HG02759 (cell line): ENCODE measurements at regions not wholly inside any gene's neighbourhood (a gene's known extent, or its start where the extent isn't known, plus 50 kb on each side); places are given as distances from the start of the nearest gene placed in this dataset.

ENCODE experiments used
- ATAC-seq: cut with Tn5 transposase; IDR thresholded peaks from one replicate; pipeline ENCODE4 v1.9.1; 2021; ENCODE audit warnings: mild to moderate bottlenecking, moderate library complexity; ENCODE audit not compliant: unreplicated experiment

DNA sequence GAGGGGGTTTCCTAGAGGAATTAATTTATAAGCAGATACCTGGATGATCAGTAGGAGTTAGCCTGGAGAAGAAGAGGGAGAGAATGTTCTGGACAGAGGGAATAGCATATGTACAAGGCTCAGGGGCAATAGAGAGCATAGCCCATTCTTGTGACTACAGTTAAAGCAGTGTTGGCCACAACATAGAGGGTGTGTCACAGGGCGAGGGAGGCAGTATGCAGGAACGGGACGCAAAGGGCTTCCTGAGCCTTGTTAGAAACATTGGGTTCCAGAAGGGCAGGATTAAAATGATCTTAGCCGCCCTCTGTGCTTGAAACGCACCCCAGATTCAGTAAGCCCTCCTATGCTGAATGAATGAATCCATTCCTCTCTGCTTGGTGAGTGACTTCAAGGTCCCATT, 142.2 kb upstream of the PWP1 start:
- ATAC-seq = no peak

- ATAC-seq = no peak
These were observed 141.8 kb upstream of the PWP1 start for GRCh38 chr12:107543841-107544240.

DNA sequence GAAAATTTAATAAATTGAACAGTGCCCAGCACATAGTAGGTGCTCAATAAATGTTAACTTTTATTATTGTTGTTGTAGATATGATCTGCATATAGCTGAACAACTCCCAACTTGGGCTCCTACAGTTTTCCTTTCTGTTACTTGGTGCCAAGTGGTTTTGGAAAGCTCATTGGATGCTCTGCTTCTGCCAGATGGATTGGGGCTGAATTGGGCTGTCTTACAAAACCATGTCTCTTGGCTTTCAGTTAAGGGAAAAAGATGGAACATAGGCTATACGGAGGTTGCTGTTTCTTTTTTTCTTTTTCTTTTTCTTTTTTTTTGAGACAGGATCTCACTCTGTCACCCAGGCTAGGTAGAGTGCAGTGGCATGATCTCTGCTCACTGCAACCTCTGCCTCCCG, 140.7 kb upstream of the PWP1 start:
- ATAC-seq = no peak

- ATAC-seq = no peak
These were observed 139.8 kb upstream of the PWP1 start for GRCh38 chr12:107545737-107546353.

- ATAC-seq = no peak
These were observed 138.2 kb upstream of the PWP1 start for GRCh38 chr12:107547389-107547788.

- ATAC-seq = no peak
These were observed 135.7 kb upstream of the PWP1 start for GRCh38 chr12:107549651-107550480.

- ATAC-seq = no peak
These were observed 134.2 kb upstream of the PWP1 start for GRCh38 chr12:107551434-107551833.

GRCh38 chr12:107552263-107552662, 133.3 kb upstream of the PWP1 start:
- no peak for ATAC-seq

DNA sequence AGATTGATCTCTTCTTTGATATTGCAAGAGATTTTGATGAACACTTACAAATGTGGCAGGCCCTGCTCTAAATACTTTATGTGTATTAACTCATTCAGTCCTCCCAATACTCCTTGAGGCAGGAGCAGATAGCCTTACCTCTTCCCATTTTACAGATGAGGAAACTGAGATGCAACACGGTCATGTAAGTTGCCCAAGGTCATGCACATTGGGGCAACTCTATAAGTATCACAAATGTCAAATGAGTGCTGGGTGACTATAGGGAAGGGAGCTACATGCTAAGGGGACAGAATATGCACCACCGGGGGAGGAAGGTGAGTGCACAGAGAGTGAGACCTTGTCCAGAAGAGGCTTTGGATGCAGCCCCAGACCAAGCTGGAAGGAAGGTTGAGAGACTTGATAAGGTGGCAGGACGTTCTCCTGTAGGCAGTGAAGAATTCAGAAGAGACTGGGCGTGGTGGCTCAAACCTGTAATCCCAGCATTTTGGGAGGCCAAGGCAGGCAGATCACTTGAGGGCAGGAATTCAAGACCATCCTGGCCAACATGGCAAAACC, 132.3 kb upstream of the PWP1 start:
- no peak for ATAC-seq

- ATAC-seq = no peak
These were observed 130.7 kb upstream of the PWP1 start for GRCh38 chr12:107554941-107555340.

- no peak for ATAC-seq
These were observed 128.6 kb upstream of the PWP1 start for GRCh38 chr12:107557026-107557425.

- no peak for ATAC-seq
These were observed 128.0 kb upstream of the PWP1 start for GRCh38 chr12:107557589-107558100.

- no peak for ATAC-seq
These were observed 127.3 kb upstream of the PWP1 start for GRCh38 chr12:107558141-107558815.

- no peak for ATAC-seq
These were observed 126.7 kb upstream of the PWP1 start for GRCh38 chr12:107558816-107559382.

- no peak for ATAC-seq
These were observed 125.3 kb upstream of the PWP1 start for GRCh38 chr12:107560165-107560898.

DNA sequence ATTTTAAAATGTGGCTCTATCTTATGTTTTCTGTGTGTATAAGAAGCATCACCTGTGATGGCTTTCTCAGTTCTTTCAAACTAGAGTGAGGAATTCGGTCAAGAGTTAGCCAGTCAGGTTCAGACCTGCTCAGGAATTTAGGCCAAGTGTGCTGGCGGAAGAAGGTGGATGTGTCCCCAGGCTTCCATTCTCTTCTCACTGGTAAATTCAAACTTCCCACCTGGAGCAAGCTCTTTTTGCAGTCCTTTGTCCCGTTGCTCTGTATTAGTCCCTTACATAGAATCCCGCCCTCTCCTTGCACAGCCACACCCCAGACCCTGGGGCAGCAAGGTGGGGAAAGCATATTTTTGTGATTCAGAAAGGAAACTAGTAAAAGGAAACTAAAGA, 124.7 kb upstream of the PWP1 start:
- ATAC-seq = no peak

DNA sequence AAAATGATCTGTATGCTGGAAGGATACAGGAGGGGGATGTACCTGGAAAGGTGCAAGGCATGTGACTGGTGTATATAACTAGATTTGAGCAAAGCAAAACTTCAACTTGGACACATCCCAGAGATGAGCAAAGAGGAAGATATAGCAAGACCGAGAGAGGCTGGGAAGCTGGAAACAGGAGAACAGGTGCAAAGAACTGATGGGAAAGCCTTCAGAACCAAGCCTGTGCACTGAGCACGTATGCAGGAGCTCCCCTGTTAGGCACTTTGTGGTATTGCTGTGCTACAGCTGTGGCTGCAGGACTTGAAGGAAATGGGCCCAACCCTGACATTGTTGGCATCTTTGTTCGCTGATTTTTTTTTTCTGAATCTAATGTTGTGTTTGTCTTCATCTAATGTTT, 120.7 kb upstream of the PWP1 start:
- ATAC-seq = no peak

DNA sequence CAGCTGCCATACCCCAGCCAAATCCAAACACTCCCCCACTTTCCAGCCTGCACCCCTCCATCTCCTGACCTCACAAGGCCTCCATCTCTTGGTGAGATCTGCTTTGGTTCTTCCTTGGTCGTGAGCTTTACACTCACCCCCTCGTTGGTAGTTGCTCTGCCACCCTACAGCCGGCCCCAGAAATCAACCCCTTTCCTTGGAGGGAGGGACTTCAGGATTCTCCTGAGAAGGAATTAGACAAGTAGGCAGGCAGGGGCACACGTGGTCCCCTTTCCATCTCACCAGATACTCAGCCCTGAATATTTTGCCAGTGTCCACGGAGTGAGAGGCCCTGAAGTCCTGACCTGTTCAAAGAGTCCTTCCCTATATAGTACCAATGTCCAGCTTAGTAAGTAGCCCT, 120.0 kb upstream of the PWP1 start:
- ATAC-seq = no peak

GRCh38 chr12:107567876-107568619, 117.6 kb upstream of the PWP1 start:
- ATAC-seq = no peak

GRCh38 chr12:107568718-107569117, 116.9 kb upstream of the PWP1 start:
- ATAC-seq = no peak
